ENCODE measurements at regions not wholly inside any gene's neighbourhood (a gene's known extent, or its start where the extent isn't known, plus 50 kb on each side); places are given as distances from the start of the nearest gene placed in this dataset.

- TF ChIP-seq EZH2phosphoT487 (IDR thresholded peaks at IDR 0.05; ENCODE audit: borderline replicate concordance), result no peak
- TF ChIP-seq, protein P1, sequence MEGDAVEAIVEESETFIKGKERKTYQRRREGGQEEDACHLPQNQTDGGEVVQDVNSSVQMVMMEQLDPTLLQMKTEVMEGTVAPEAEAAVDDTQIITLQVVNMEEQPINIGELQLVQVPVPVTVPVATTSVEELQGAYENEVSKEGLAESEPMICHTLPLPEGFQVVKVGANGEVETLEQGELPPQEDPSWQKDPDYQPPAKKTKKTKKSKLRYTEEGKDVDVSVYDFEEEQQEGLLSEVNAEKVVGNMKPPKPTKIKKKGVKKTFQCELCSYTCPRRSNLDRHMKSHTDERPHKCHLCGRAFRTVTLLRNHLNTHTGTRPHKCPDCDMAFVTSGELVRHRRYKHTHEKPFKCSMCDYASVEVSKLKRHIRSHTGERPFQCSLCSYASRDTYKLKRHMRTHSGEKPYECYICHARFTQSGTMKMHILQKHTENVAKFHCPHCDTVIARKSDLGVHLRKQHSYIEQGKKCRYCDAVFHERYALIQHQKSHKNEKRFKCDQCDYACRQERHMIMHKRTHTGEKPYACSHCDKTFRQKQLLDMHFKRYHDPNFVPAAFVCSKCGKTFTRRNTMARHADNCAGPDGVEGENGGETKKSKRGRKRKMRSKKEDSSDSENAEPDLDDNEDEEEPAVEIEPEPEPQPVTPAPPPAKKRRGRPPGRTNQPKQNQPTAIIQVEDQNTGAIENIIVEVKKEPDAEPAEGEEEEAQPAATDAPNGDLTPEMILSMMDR (conservative IDR thresholded peaks at IDR 0.05; ENCODE audit: low read length), result no peak
- no peak overlapping the region for H3K4me3 ChIP-seq (ENCODE audit: low read length, poor library complexity, severe bottlenecking)
- no peak overlapping the region for H3K4me2 ChIP-seq (ENCODE audit: low read depth, low read length, poor library complexity, severe bottlenecking)
- no peak overlapping the region for H3K9ac ChIP-seq (ENCODE audit: low read depth, low read length, poor library complexity, severe bottlenecking)
- H3K9me2 ChIP-seq (replicated peaks; ENCODE audit: low read depth, low read length), result no peaks in the 10 kb centered on the region
- H3K4me1 ChIP-seq (ENCODE audit: insufficient read depth, low read length, poor library complexity, severe bottlenecking), result no peaks in the 10 kb centered on the region
- H3F3A ChIP-seq (ENCODE audit: low read depth), result no peaks in the 10 kb centered on the region
- no peaks in the 10 kb centered on the region for H3K9me3 ChIP-seq (ENCODE audit: insufficient read depth, low read depth, low read length)
- H4K20me1 ChIP-seq (ENCODE audit: insufficient read depth, low read length, poor library complexity, severe bottlenecking), result no peaks in the 10 kb centered on the region
- no peaks in the 10 kb centered on the region for H3K79me2 ChIP-seq (ENCODE audit: insufficient read depth, low read length)
- no peaks in the 10 kb centered on the region for H3K27me3 ChIP-seq (ENCODE audit: insufficient read depth, low read length, poor library complexity, severe bottlenecking)
- H2AFZ ChIP-seq (ENCODE audit: low read length), result no peak overlapping the region
- no peaks in the 10 kb centered on the region for H3K36me3 ChIP-seq (ENCODE audit: insufficient read depth, low read length)
Observed at GRCh38 chr10:36033808-36034207, 391.7 kb upstream of the FZD8 start.

DNA sequence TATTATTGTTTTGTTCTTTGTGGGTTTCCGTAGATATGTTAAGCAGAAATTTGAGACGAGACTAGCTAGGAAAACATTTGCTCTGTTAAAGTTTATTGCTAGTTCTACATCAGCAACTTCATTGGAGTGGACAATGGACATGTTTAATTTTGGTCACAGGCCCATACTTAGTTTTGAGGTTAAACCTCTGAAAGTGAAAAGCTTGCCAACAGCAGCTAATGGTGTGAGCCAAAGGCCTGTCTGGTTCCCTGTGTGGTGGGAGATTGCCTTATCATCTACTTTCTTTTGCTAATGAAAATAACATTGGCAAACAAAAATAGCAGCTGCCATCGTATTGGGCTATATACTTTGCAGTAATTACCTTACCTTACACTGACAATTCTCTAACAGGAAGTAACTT lies 388.4 kb upstream of the FZD8 start:
- Histone ChIP-seq H3K9me3 (ENCODE audit: insufficient read depth, low read depth, low read length) (no peaks in the 10 kb centered on the region), H3K4me2 (ENCODE audit: low read depth, low read length, poor library complexity, severe bottlenecking) (no peak overlapping the region), H3K4me3 (ENCODE audit: low read length, poor library complexity, severe bottlenecking) (no peak overlapping the region), H2AFZ (ENCODE audit: low read length) (no peak overlapping the region), H3K4me1 (ENCODE audit: insufficient read depth, low read length, poor library complexity, severe bottlenecking) (no peaks in the 10 kb centered on the region), H3K9ac (ENCODE audit: low read depth, low read length, poor library complexity, severe bottlenecking) (no peak overlapping the region), H4K20me1 (ENCODE audit: insufficient read depth, low read length, poor library complexity, severe bottlenecking) (no peaks in the 10 kb centered on the region), H3K79me2 (ENCODE audit: insufficient read depth, low read length) (no peaks in the 10 kb centered on the region), H3K9me2 (replicated peaks; ENCODE audit: low read depth, low read length) (no peaks in the 10 kb centered on the region), H3F3A (ENCODE audit: low read depth) (no peaks in the 10 kb centered on the region), H3K36me3 (ENCODE audit: insufficient read depth, low read length) (no peaks in the 10 kb centered on the region), H3K27me3 (ENCODE audit: insufficient read depth, low read length, poor library complexity, severe bottlenecking) (no peaks in the 10 kb centered on the region)
- no peak for TF ChIP-seq EZH2phosphoT487 (IDR thresholded peaks at IDR 0.05; ENCODE audit: borderline replicate concordance)

DNA sequence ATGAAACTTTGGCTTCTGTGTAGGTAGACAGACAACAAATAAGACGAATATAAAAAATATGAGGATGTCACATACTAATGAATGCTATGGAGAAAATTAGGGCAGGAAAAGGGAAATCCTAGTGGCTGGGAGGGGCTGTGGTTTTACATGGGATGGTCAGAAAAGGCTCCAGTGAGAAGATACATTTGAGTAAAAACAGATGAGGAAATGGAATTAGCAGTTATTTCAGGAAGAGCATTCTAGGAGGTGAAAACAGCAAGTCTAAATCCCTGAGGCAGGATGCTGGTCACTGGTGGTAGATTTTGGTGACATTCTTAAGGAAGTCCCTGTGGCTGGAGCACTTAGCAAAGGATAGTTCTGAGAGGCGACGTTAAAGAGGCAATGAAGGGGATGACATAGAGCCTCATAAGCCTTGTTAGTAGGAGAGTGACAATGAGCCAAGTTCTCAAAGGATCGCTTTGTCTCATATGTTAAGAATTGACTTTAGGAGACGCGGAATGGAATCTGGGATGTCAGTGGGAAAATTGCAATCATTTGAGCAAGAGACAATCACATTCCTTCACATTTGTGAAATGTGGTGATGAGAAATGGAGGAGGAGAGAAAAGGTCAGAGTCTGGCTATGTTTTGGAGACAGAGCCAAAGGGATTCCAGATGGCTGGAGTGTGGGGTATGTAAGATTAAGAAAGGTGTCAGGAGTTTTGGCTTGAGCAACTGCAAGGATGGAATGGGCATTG lies 384.7 kb upstream of the FZD8 start:
- TF ChIP-seq EZH2phosphoT487 (IDR thresholded peaks at IDR 0.05; ENCODE audit: borderline replicate concordance), result no peak
- TF ChIP-seq, protein P1 (conservative IDR thresholded peaks at IDR 0.05; ENCODE audit: low read length), result no peak
- no peaks in the 10 kb centered on the region for H3F3A ChIP-seq (ENCODE audit: low read depth)
- no peaks in the 10 kb centered on the region for H4K20me1 ChIP-seq (ENCODE audit: insufficient read depth, low read length, poor library complexity, severe bottlenecking)
- no peaks in the 10 kb centered on the region for H3K36me3 ChIP-seq (ENCODE audit: insufficient read depth, low read length)
- H3K27me3 ChIP-seq (ENCODE audit: insufficient read depth, low read length, poor library complexity, severe bottlenecking), result no peaks in the 10 kb centered on the region
- H3K9me3 ChIP-seq (ENCODE audit: insufficient read depth, low read depth, low read length), result no peaks in the 10 kb centered on the region
- no peaks in the 10 kb centered on the region for H3K4me1 ChIP-seq (ENCODE audit: insufficient read depth, low read length, poor library complexity, severe bottlenecking)
- no peaks in the 10 kb centered on the region for H3K79me2 ChIP-seq (ENCODE audit: insufficient read depth, low read length)
- no peak overlapping the region for H3K4me2 ChIP-seq (ENCODE audit: low read depth, low read length, poor library complexity, severe bottlenecking)
- no peak overlapping the region for H2AFZ ChIP-seq (ENCODE audit: low read length)
- H3K9ac ChIP-seq (ENCODE audit: low read depth, low read length, poor library complexity, severe bottlenecking), result no peak overlapping the region
- H3K9me2 ChIP-seq (replicated peaks; ENCODE audit: low read depth, low read length), result no peaks in the 10 kb centered on the region
- H3K4me3 ChIP-seq (ENCODE audit: low read length, poor library complexity, severe bottlenecking), result no peak overlapping the region

DNA sequence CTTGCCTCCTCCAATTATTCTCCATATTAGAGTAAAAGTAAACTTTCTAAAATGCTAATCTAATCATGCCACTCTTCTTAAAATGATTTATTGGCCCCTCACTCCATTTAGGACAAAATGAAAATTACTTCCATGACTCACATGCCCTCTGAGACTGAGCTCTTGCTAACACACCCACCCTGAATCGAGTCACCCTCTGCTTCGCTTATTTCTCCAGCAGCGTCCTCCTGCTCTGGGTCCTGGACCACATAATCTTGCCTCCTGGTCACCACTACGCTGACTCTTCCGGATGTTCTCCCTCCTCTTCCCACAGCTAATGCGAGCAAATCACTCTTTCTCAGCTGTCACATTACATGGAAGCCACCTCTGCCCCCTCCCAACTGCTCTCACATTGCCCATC lies 384.0 kb upstream of the FZD8 start:
- Histone ChIP-seq H3K27me3 (ENCODE audit: insufficient read depth, low read length, poor library complexity, severe bottlenecking) (no peaks in the 10 kb centered on the region), H3K9ac (ENCODE audit: low read depth, low read length, poor library complexity, severe bottlenecking) (no peak overlapping the region), H3K9me2 (replicated peaks; ENCODE audit: low read depth, low read length) (no peaks in the 10 kb centered on the region), H3K9me3 (ENCODE audit: insufficient read depth, low read depth, low read length) (no peaks in the 10 kb centered on the region), H3K36me3 (ENCODE audit: insufficient read depth, low read length) (no peaks in the 10 kb centered on the region), H3K79me2 (ENCODE audit: insufficient read depth, low read length) (no peaks in the 10 kb centered on the region), H3K4me2 (ENCODE audit: low read depth, low read length, poor library complexity, severe bottlenecking) (no peak overlapping the region), H3K4me3 (ENCODE audit: low read length, poor library complexity, severe bottlenecking) (no peak overlapping the region), H2AFZ (ENCODE audit: low read length) (no peak overlapping the region), H4K20me1 (ENCODE audit: insufficient read depth, low read length, poor library complexity, severe bottlenecking) (no peaks in the 10 kb centered on the region), H3F3A (ENCODE audit: low read depth) (no peaks in the 10 kb centered on the region), H3K4me1 (ENCODE audit: insufficient read depth, low read length, poor library complexity, severe bottlenecking) (no peaks in the 10 kb centered on the region)
- TF ChIP-seq EZH2phosphoT487 (IDR thresholded peaks at IDR 0.05; ENCODE audit: borderline replicate concordance), result no peak
- TF ChIP-seq, protein P1 (conservative IDR thresholded peaks at IDR 0.05; ENCODE audit: low read length), result no peak

Measured in Loucy (cell line).